HG03280 (cell line): ENCODE measurements at regions not wholly inside any gene's neighbourhood (a gene's known extent, or its start where the extent isn't known, plus 50 kb on each side); places are given as distances from the start of the nearest gene placed in this dataset.
A peak's percentile ranks its signal among the peaks of the same experiment; 100 is the strongest.

Experiments
- ATAC-seq: cut with Tn5 transposase; IDR thresholded peaks from one replicate; pipeline ENCODE4 v1.9.1; 2021; ENCODE audit warnings: mild to moderate bottlenecking, moderate library complexity; ENCODE audit not compliant: unreplicated experiment

- no peak for ATAC-seq
Measured at GRCh38 chr18:77501266-77501665, 251.6 kb downstream of the GALR1 start.

DNA sequence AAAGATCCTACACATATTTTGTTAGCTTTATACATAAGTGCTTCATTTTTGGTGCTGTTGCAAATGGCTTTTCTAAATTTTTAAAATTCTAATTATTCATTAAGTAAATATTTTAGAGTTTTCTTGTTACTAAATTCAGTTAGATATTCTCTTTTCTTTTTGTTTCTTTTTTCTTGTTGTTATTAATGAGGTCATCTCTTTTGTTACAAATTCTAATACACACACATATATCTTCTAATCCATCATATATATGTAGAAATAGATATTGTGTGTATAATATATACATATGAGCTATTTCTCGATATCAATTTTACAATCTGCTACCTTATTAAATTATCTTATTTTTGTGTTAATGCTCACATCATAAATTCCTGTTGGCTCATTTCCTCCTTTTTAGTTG, 255.9 kb downstream of the GALR1 start:
- ATAC-seq = no peak

DNA sequence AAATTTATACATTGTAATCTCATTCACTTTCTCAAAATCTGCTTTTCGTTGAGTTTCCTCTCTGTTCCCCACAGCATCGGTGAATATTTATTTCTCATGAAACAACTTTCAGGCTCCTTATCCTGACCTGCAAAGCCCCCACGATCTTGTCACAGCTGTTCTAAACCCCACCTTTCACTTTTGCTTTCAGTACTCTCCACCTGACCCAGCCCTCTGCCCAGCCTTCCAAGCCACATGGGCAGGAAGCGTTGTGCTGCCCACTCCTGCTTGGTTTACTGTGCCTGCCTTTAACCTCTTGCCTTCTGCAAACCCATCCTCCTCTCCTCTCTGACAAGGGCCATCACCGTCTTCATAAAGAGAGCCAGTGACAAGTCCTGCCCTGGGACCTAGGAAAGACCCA, 262.5 kb downstream of the GALR1 start:
- no peak for ATAC-seq

DNA sequence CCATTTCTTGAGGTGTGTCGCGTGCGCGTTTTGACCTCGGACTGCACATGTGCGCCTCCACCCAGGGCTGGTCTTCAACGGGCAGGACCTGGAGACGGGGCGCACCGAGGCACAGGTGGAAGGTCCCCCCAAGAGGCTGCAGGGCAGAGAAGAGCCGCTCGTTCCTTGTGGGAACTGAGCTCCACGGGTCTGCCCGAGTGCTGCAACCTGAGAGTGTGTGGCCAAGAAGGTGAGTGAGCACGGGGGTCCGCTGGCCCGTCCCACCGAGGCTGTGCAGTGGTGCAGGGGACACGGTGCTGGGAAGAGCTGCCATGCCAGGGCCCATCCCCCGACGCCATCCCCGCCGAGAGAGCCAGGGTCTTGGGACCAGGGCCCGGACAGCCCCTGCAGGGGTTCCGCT, 268.3 kb downstream of the GALR1 start:
- ATAC-seq = no peak

- no peak for ATAC-seq
Measured at GRCh38 chr18:77520767-77521166, 271.1 kb downstream of the GALR1 start.

- ATAC-seq = peak; percentile 57
Measured at GRCh38 chr18:77522051-77522675, 272.5 kb downstream of the GALR1 start.

- ATAC-seq = no peak
Measured at GRCh38 chr18:77524909-77525308, 275.3 kb downstream of the GALR1 start.

DNA sequence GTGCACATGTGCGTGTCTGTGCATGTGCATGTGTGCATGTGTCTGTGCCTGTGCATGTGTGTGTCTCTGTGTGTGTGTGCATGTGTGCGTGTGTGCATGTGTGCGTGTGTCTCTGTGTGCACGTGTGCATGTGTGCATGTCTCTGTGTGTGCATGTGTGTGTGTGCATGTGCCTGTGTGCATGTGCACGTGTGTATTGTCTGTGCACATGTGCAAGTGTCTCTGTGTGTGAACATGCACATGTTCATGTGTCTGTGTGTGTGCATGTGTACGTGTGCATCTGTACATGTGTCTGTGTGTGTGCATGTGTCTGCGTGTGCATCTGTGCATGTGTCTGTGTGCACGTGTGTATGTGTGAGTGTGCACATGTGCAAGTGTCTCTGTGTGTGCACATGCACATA, 277.3 kb downstream of the GALR1 start:
- ATAC-seq = no peak

DNA sequence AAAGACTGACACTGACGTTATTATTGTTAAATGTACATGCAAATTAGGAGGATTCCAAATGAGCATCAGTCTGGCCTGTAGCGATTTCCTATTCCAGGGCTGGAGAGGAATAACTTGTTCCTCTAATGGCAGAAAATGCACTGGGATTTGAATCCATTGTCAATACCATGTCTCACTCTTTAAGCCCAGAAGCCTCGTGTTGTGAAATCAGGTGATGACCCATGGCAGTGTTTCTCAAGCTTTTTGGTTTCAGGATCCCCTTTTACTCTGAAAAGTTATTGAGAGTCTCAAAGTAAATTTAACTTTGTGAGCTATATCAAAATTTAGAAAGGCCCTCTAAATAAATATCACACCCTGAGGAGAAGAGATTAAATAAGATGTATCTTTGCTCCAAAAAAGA, 279.2 kb downstream of the GALR1 start:
- no peak for ATAC-seq

DNA sequence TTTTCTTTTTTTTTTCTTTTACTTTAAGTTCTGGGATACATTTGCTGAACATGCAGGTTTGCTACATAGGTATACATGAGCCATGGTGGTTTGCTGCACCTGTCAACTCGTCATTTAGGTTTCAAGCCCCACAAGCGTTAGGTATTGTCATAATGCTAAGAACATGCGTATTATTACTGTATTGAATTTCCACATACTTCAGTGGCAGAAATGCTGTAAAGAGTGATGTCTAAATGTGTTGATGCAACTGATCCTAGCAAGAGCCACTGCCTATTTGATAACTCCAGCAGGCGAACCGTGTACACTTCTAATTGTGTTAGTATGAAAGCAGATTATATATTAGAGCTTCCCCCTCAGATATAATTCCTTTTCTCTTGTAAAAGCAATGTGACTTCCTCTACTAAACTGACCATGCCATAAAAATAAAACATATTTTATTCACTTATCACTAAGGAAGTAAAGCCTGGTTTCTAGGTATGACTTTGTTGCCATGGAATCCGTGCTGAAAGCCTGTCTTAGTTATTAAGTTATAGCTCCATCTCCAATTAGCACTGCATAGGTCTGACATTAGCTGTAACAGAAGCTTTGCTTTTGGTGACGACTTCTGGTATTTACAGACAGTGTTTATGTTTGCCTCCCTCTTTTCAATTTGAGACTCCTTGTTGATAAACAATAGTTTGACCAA, 280.0 kb downstream of the GALR1 start:
- ATAC-seq = no peak

DNA sequence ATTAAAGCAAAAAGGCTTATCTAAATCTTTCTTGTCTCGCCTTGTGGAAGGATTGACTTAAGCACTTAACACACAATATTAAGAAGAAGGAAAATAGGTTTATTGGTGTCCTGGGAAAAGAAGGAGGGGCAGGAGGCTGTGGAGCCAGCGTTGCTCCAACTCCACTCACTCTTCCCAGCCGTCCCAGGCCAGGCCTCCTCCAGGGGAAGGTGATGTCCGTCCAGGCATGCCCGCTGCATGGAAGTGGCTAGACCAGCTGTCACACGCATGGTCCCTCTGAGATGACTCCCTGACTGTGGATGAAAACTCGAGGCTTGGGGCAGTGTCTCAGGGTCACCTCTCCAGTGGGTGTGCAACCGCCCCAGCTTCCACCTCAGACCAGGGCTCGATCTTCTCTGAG, 281.1 kb downstream of the GALR1 start:
- no peak for ATAC-seq

DNA sequence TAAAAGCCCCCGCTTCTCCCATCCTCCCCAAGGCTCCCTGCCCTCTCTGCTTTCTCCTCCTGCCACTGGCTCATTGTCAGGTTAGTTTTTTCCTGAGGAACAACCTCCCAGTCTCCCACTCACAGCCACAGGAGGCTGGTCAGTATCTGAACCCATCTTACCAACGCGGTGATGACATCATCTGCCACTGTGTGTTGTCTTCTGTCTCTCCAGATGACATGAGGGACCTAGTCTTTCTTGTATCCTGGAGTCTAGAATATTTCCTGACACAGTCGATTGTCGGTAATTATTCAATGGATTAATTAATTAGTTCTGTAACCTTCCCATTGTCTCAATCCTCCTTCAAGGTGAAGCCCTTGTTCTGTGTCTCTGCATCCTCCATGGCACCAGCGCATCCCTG, 290.2 kb downstream of the GALR1 start:
- ATAC-seq = no peak

GRCh38 chr18:77544792-77545191, 295.1 kb downstream of the GALR1 start:
- no peak for ATAC-seq

GRCh38 chr18:77547757-77548156, 298.1 kb downstream of the GALR1 start:
- ATAC-seq = no peak

GRCh38 chr18:77548790-77549420, 299.3 kb downstream of the GALR1 start:
- no peak for ATAC-seq

DNA sequence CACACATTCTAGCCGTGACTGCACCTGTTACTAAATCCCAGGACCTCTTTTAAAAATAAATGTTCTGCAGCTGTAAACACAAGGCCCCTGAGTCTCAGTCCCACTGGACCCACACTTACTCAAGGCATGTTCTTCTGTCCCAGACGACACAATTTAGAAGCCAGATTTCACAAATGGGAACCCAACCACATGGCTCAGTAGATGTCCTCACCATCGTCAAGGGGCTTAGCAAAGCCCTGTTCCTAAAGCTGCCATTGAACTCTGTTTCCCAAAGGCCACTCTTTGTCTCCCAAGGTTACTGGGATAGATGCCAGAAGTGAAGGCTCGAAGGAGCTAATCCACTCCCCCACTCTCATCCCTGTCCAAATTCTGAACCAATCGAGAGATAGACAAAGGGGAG, 301.0 kb downstream of the GALR1 start:
- no peak for ATAC-seq

DNA sequence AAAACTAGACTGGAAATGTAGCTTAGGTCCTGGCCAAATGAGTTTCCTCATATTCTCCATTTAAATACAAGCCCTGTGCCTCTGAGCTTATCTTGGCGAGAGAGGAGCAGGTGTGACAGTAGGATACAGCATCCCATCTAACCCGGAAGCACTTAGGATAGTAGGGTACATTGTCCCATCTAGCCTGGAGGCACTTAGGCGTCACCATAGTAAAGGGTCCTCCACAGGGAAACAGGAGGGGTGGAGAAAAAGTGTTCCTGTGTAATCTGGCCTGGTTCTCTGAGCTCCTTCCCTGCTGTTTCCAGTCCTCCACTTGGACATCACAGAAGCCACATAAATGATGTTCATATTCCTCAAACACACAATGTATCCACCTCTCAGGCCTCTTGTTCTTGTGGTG, 301.4 kb downstream of the GALR1 start:
- no peak for ATAC-seq

DNA sequence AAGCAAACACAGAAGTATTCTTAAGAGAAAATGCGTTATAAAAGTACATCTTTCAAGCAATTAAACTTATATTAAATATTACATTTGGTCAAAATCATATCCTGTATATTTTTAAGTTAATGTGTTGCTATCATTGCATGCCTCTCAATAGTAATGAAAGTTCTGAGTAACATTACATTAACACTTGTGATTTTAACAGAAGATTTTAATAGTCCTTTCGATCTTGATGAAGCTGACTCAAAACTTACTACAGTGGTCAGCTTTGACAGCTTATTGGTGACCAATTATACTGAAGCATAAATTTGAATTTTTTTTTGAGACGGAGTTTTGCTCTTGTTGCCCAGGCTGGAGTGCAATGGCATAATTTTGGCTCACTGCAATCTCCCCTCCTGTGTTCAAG, 303.3 kb downstream of the GALR1 start:
- no peak for ATAC-seq

DNA sequence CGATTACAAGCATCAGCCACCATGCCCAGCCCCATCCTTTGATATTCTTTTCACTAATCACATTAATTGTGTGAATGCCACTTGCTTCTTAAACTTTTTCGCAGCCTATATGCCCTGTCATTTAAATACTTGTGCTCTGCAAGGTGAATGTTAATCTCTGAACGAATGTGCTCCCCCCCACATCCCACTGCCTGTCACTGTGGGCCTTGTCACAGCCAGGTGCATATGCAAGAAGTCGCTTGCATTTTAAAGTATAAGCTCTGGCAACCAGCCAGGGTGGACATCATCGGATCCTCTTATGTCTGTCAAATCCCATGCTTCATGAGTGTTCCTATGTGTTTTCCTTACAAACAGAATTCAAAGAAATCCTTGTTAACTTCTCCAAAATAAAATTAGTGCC, 304.4 kb downstream of the GALR1 start:
- ATAC-seq = no peak

DNA sequence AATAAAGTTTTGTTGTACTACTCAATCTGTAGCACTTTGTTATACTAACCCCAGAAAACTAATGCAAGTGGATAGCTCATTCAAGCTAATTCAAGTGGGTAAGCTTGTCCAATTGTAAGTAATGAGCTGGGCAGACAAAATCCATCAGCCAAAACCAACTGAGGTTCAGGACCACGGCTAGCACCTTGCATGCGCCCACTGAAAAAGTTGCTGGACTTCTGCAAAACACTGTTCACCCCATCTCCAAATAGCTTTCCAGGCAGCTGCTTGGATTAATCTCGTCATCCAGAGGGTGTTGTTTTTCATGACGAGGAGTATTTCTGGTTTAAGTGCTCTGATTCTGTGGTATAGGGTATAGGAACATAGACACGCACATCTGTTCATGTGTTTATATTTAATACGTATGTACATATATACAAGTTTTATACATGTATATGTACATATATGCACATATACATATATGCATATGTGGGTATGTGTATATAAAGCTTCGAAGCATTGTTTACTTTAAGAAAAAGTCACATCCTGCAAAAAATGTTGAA, 307.5 kb downstream of the GALR1 start:
- ATAC-seq = no peak

- no peak for ATAC-seq
Measured at GRCh38 chr18:77559274-77559910, 309.7 kb downstream of the GALR1 start.
